ENCODE measurements at regions not wholly inside any gene's neighbourhood (a gene's known extent, or its start where the extent isn't known, plus 50 kb on each side); places are given as distances from the start of the nearest gene placed in this dataset.
A peak's percentile ranks its signal among the peaks of the same experiment; 100 is the strongest.

- FAIRE-seq (no peak), DNase-seq (ENCODE audit: low spot score in 2 of 2) (no peak)
Observed at GRCh38 chr3:40845447-40845846, 320.7 kb downstream of the ZNF621 start.

DNA sequence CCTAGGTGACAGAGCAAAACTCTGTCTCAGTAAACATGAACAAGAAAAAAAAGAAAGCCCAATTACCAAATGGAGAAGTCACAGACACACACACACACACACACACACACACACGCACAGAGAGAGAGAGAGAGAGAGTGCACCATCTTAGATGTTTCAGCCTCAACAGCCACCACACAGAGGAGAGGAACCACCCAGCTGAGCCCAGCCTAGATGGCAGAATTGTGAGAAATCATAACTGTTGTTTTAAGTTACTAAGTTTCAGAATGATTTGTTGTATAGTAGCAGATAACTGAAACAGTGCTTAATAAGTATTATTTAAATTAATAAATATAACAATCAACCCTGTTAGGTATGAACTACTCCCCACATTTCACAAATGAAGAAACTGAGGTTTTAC lies 321.2 kb downstream of the ZNF621 start:
- DNase-seq (ENCODE audit: low spot score in 2 of 2) (no peak), FAIRE-seq (no peak)

- no peak for FAIRE-seq
Observed at GRCh38 chr3:40846451-40846850, 321.7 kb downstream of the ZNF621 start.

GRCh38 chr3:40847551-40847992 lies 322.8 kb downstream of the ZNF621 start:
- FAIRE-seq (no peak), DNase-seq (ENCODE audit: low spot score in 2 of 2) (peak in 1 of 2 donors; percentile 16)

More at GRCh38 chr3:40846451-40846850, 321.7 kb downstream of the ZNF621 start:
- no peak for DNase-seq (ENCODE audit: low spot score in 2 of 2)

DNA sequence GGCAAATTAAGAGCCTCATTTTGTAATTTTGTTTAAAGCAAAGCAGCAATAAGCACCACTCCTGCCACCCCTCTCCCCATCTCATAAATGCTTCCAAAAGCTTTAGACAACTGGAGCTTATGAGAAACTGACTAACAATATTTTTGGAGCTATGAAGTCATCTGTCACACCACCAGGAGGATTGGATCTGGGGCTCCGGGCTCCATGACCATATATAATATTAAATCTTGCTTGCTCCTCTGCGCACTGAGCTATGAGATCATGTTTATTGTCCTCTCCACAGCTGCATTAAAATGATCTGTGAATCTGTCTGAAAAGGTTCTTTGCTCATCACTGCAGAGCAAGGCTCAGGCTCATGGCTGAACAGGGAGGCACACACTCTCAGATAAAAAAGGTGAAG lies 323.7 kb downstream of the ZNF621 start:
- DNase-seq (ENCODE audit: low spot score in 2 of 2) (no peak), FAIRE-seq (no peak)

- DNase-seq (ENCODE audit: low spot score in 2 of 2) = no peak
- no peak for FAIRE-seq
Observed at GRCh38 chr3:40850861-40851260, 326.1 kb downstream of the ZNF621 start.

GRCh38 chr3:40851836-40852235 lies 327.1 kb downstream of the ZNF621 start:
- DNase-seq (ENCODE audit: low spot score in 2 of 2) (no peak), FAIRE-seq (no peak)

- FAIRE-seq (no peak), DNase-seq (ENCODE audit: low spot score in 2 of 2) (no peak)
Observed at GRCh38 chr3:40852712-40853111, 328.0 kb downstream of the ZNF621 start.

DNA sequence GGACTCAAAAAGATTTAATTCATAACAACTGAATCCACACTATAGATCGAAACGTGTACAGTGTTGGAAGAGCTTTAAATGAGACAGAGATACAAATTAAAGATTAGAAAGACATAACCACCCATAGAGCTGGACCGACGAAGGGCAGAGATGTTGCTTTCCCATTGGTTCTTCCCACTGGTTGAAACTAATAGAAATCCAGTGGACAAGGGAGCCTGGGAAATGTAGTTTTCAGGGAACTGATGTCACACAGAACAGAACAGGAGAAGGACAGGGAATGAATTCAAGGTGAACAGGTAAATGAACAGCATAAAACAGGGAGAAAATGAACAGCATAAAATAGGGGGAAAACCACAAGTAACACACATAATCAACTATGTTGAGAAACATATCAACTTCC lies 328.7 kb downstream of the ZNF621 start:
- FAIRE-seq = no peak

DNA sequence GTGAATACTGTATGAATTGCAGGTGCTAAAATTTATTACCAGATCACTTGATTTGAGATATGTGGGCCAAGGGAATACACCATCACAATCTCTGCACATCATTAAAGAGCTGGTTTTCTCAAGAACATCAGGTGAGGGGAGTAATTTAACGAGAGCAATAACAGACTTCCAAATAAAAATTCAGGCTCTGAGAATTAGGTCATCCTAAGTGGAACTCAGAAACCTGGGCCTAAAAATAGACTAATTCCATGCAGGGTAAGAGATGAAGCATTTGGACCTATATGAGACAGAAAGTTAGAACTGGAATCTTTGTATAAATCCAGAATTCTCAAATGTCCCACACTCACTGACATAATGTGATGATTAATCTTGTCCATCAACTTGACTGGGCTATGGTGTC lies 331.1 kb downstream of the ZNF621 start:
- DNase-seq (ENCODE audit: low spot score in 2 of 2) (no peak), FAIRE-seq (no peak)

More for the DNA sequence above, 328.7 kb downstream of the ZNF621 start:
- DNase-seq (ENCODE audit: low spot score in 2 of 2) = no peak

DNA sequence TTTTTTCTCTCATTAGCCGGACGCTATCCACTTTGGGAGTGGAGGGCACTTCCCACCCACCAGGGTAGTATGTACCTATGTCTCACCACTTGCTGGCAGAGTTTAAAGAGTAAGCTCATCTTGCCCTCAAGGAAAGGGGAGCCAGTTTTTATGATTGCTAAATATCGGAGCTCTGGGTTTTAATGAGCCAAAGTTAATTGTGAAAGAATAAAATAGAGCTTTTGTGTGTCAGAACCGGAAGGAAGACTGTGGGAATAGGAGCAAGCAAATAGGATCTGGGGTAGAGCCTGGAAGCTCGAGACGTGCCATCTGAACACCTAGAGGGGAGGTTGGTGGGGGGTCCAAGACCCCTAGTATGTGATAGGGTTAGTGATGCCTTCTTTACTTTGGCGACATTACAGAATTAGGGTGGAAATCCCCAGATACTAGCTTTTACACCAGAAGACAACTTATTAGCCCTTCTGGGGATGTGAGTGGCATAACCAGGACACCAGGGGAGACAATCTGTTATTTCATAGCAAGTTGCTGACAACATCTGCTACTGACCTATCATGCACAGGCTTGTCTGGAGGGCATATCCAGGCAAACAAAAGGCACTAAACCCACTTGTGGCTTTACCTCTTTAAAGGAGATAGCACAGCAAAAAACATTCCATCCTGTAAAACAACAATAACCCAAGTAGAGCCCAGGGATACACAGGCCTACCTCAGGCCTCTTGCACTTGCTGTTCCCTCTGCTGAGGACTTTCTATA lies 333.8 kb downstream of the ZNF621 start:
- FAIRE-seq (no peak), DNase-seq (ENCODE audit: low spot score in 2 of 2) (no peak)

GRCh38 chr3:40862946-40863345 lies 336.4 kb upstream of the CTNNB1 start:
- no peak for FAIRE-seq
- DNase-seq (ENCODE audit: low spot score in 2 of 2) = no peak

DNA sequence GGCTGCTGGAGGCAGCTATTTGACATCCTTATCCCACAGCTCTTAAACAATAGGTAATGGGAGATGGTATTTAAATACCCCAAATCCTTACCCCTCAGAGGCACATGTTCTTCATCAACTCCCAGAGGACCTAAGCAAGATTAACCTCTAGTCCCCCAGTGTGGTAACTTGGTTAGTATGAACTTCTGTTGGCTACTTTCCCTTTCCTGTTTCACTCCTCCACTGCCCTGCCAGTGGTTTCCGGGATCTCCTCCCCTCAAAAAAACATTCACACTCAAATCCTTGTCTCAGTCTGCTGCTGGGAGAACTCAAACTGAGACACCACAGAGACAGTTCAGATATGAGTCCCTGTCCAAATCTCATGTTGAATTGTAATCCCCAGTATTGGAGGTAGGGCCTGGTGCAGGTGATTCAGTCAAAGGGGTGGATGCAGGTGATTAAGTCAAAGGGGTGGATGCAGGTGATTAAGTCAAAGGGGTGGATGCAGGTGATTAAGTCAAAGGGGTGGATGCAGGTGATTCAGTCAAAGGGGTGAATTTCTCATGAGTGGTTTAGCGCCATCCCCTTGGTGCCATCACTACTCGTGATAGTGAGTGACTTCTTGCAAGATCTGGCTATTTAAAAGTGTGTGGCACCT lies 335.0 kb upstream of the CTNNB1 start:
- FAIRE-seq (no peak), DNase-seq (ENCODE audit: low spot score in 2 of 2) (no peak)

- no peak for DNase-seq (ENCODE audit: low spot score in 2 of 2)
Observed at GRCh38 chr3:40864915-40865314, 334.4 kb upstream of the CTNNB1 start.

DNA sequence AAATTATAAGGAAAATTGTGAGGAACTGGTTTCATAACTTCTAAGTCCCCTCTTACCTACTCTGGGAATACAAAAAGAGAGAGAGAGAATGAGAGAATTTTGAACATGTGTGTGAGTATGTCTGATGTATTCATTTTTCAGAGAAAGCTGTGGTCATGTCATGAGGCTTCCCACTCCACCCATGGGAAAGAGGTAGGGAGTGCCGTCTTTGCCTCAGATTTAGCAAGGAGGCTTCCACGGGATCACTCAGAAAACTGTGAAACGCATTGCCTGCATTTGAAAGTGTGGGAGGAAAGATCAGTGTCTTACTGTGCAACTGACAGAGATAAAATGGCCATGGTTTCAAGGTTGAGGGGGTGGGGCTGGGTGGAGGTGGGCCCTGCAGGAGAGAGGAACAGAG lies 331.5 kb upstream of the CTNNB1 start:
- no peak for DNase-seq (ENCODE audit: low spot score in 2 of 2)
- FAIRE-seq = no peak

More at GRCh38 chr3:40864915-40865314, 334.4 kb upstream of the CTNNB1 start:
- no peak for FAIRE-seq

- FAIRE-seq = no peak
- no peak for DNase-seq (ENCODE audit: low spot score in 2 of 2)
Observed at GRCh38 chr3:40869013-40869412, 330.3 kb upstream of the CTNNB1 start.

DNA sequence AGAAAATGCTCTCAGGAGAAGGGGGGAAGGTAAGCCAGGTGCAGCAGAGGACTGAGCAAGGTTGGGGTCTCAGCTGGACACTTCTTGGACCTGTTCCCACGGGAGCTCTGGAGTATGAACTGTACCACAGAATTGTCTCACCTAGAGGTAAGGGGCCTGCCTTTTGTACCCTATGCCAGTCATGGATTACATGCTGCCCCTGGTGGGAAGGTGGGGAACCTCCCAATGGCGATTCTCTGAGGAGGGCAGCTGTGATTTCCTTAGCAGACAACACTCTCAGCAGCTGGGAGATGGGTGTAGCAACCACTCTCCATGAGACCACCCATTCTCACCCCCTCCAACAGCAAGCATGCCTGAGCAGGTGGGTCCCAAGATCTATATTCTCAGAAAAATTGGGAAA lies 329.4 kb upstream of the CTNNB1 start:
- FAIRE-seq = no peak
- DNase-seq (ENCODE audit: low spot score in 2 of 2) = no peak

DNA sequence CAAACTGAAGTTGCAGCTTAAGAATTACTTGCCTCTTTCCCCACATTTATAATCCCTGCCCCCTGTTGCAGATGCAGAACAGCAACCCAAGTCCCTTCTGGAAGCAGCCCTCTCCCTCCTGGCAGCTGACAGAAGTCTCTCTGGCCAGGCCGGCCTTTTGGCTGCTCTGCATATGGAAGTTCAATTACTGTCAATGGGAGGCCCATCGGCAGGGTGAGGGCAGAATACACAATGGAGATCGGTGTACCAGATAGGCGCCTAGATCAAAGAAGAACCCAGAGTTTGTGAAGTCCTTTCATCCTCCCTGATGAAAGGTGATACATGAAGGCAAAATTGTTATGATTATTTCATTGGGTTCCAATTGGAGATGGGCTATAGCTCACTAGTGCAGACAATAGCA lies 327.9 kb upstream of the CTNNB1 start:
- DNase-seq (ENCODE audit: low spot score in 2 of 2) (no peak), FAIRE-seq (no peak)

DNA sequence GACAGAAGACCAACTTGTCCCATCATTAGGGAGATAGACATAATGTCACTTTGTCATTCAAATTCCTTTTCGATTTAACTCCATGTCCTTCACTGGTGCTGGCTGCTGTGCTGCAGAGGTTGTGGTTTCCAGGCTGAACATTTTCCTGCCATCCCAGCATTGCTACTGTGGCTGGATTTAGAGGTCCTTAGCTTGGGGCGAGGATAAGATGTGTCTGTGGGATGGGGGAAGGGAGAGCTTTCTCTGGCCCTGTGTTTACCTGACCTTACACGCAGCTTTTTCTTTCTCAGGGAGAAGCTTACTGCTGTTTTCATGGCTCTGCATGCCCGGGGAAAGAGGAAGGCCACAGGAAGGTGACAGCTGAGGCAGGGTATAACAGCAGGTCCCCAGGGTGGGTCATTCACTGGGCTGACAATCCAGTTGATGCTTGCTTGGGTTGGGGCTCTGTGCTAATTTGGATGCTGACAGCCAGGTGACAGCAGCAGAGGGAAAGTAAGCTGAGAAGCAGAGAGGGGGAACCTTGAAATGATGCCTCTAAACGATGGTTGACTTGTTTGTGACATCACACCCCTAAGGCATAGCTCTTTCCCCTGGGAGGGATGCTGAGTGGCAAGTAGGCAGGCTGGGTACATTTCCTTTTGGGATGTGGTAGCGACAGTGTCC lies 326.9 kb upstream of the CTNNB1 start:
- DNase-seq (ENCODE audit: low spot score in 2 of 2) (no peak), FAIRE-seq (no peak)

DNA sequence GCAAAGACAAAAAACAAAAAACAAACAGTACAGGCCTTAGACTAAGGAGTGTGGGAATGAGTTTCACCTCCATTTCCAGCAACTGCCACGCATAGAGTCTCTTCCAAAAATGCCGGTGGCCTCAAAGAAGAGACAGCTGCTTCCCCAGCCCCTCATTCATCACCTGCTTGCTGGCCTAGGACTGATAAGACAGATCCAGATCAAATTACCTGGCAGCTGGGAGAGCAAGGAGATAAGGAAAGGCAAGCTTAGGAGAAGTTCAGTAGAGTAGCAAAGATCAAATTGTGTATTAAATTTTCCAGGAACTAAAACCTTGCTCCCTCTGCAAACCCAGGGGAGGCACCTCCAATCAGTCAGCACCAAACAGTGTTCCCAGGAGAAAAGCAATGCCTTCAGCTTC lies 325.8 kb upstream of the CTNNB1 start:
- DNase-seq (ENCODE audit: low spot score in 2 of 2) (no peak), FAIRE-seq (no peak)

- no peak for DNase-seq (ENCODE audit: low spot score in 2 of 2)
- FAIRE-seq = no peak
Observed at GRCh38 chr3:40873934-40874699, 325.2 kb upstream of the CTNNB1 start.

All from frontal cortex (tissue), 3 donors.